ENCODE measurements at regions not wholly inside any gene's neighbourhood (a gene's known extent, or its start where the extent isn't known, plus 50 kb on each side); places are given as distances from the start of the nearest gene placed in this dataset.

- DNase-seq (ENCODE audit: low read depth, low spot score) (no peak), FAIRE-seq (no peak)
- Histone ChIP-seq H3K27me3 (ENCODE audit: control insufficient read depth, extremely low read depth, insufficient read depth, low read length) (no peaks in the 10 kb centered on the region), H3K79me2 (ENCODE audit: control insufficient read depth, insufficient read depth, low read length) (no peaks in the 10 kb centered on the region), H3K4me2 (ENCODE audit: control insufficient read depth, extremely low read depth, insufficient read depth, low read depth, low read length) (no peak overlapping the region), H3K9ac (ENCODE audit: control insufficient read depth, extremely low read depth, insufficient read depth, low read length) (no peak overlapping the region), H3K9me1 (ENCODE audit: control insufficient read depth, extremely low read depth, insufficient read depth, low read length) (no peaks in the 10 kb centered on the region), H3K27ac (ENCODE audit: control insufficient read depth, insufficient read depth, low read length) (no peak overlapping the region), H4K20me1 (ENCODE audit: control insufficient read depth, extremely low read depth, insufficient read depth, low read length) (no peaks in the 10 kb centered on the region), H2AFZ (ENCODE audit: control insufficient read depth, low read length) (no peak overlapping the region), H3K4me1 (ENCODE audit: control insufficient read depth, extremely low read depth, insufficient read depth, low read length) (no peaks in the 10 kb centered on the region), H3K4me3 (ENCODE audit: control insufficient read depth in 2 of 3, extremely low read depth in 1 of 3, insufficient read depth in 2 of 3, low read depth in 1 of 3, low read length in 3 of 3) (no peak overlapping the region), H3K9me3 (ENCODE audit: control insufficient read depth, low read depth, low read length) (no peaks in the 10 kb centered on the region), H3K36me3 (ENCODE audit: control insufficient read depth in 2 of 2, extremely low read depth in 1 of 2, insufficient read depth in 2 of 2, low read length in 2 of 2) (no peaks in the 10 kb centered on the region)
- dilution Hi-C loops (cut with MboI; ENCODE audit: extremely low pct_ligation_motif_present, low sequenced_read_pairs), result no loop called here
- TF ChIP-seq EZH2 (IDR thresholded peaks at IDR 0.05; ENCODE audit: low read length) (no peak), CTCF (optimal IDR thresholded peaks at IDR 0.05 in 1 of 3, IDR thresholded peaks at IDR 0.05 in 1 of 3, conservative IDR thresholded peaks at IDR 0.05 in 1 of 3; ENCODE audit: extremely low read depth in 1 of 3, insufficient read depth in 2 of 3, low read length in 3 of 3) (no peak)
Measured at GRCh38 chr6:50305660-50306059, 255.9 kb upstream of the DEFB112 start.

GRCh38 chr6:50318536-50318935, 268.8 kb upstream of the DEFB112 start:
- H3K36me3 ChIP-seq (ENCODE audit: control insufficient read depth in 2 of 2, extremely low read depth in 1 of 2, insufficient read depth in 2 of 2, low read length in 2 of 2), result no peaks in the 10 kb centered on the region
- H3K9me1 ChIP-seq (ENCODE audit: control insufficient read depth, extremely low read depth, insufficient read depth, low read length), result no peaks in the 10 kb centered on the region
- H3K4me2 ChIP-seq (ENCODE audit: control insufficient read depth, extremely low read depth, insufficient read depth, low read depth, low read length), result no peak overlapping the region
- H3K9ac ChIP-seq (ENCODE audit: control insufficient read depth, extremely low read depth, insufficient read depth, low read length), result no peak overlapping the region
- no peaks in the 10 kb centered on the region for H3K27me3 ChIP-seq (ENCODE audit: control insufficient read depth, extremely low read depth, insufficient read depth, low read length)
- no peaks in the 10 kb centered on the region for H3K4me1 ChIP-seq (ENCODE audit: control insufficient read depth, extremely low read depth, insufficient read depth, low read length)
- H2AFZ ChIP-seq (ENCODE audit: control insufficient read depth, low read length), result no peak overlapping the region
- H4K20me1 ChIP-seq (ENCODE audit: control insufficient read depth, extremely low read depth, insufficient read depth, low read length), result no peaks in the 10 kb centered on the region
- FAIRE-seq (no peak), DNase-seq (ENCODE audit: low read depth, low spot score) (no peak)
- no peak overlapping the region for H3K27ac ChIP-seq (ENCODE audit: control insufficient read depth, insufficient read depth, low read length)
- no peak overlapping the region for H3K4me3 ChIP-seq (ENCODE audit: control insufficient read depth in 2 of 3, extremely low read depth in 1 of 3, insufficient read depth in 2 of 3, low read depth in 1 of 3, low read length in 3 of 3)
- no peaks in the 10 kb centered on the region for H3K79me2 ChIP-seq (ENCODE audit: control insufficient read depth, insufficient read depth, low read length)
- dilution Hi-C loops (cut with MboI; ENCODE audit: extremely low pct_ligation_motif_present, low sequenced_read_pairs), result no loop called here
- no peak for TF ChIP-seq CTCF (optimal IDR thresholded peaks at IDR 0.05 in 1 of 3, IDR thresholded peaks at IDR 0.05 in 1 of 3, conservative IDR thresholded peaks at IDR 0.05 in 1 of 3; ENCODE audit: extremely low read depth in 1 of 3, insufficient read depth in 2 of 3, low read length in 3 of 3)
- TF ChIP-seq EZH2 (IDR thresholded peaks at IDR 0.05; ENCODE audit: low read length), result no peak
- H3K9me3 ChIP-seq (ENCODE audit: control insufficient read depth, low read depth, low read length), result no peaks in the 10 kb centered on the region

Data from keratinocyte (primary cell).